ENCODE measurements at regions not wholly inside any gene's neighbourhood (a gene's known extent, or its start where the extent isn't known, plus 50 kb on each side); places are given as distances from the start of the nearest gene placed in this dataset.

DNA sequence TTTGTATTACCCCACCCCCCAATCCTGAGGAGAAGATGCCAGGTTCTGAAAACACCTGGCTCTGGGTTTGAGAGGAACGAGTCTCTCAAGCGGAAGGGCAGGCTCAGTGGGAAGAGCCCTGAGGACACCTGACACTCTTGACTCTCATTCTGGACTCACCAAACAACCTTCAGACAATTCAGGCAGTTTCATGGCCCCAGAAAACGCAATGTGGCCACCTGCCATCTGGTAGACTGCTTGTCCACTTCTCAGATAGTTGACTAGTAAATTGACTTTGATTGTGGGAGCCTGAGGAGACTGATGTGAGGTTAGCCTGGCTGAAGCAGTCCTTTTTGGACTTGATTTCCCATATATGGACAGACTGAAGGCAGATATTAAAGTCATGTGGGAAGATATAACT lies 117.5 kb upstream of the FSTL4 start:
- TF ChIP-seq RFX5 (IDR thresholded peaks at IDR 0.05; ENCODE audit: low read depth, low read length): no peak
- TF ChIP-seq CTCF (IDR thresholded peaks at IDR 0.05 in 2 of 3, conservative IDR thresholded peaks at IDR 0.05 in 1 of 3; ENCODE audit: control insufficient read depth in 2 of 3, extremely low read depth in 1 of 3, insufficient read depth in 1 of 3, low read depth in 3 of 3, low read length in 3 of 3): no peak
- no peak for TF ChIP-seq ZNF274 (IDR thresholded peaks at IDR 0.05; ENCODE audit: insufficient read depth, insufficient read length)
- TF ChIP-seq, protein P1, sequence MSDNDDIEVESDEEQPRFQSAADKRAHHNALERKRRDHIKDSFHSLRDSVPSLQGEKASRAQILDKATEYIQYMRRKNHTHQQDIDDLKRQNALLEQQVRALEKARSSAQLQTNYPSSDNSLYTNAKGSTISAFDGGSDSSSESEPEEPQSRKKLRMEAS (IDR thresholded peaks at IDR 0.05; ENCODE audit: low read depth, low read length): no peak
- TF ChIP-seq TAF1 (IDR thresholded peaks at IDR 0.05; ENCODE audit: borderline replicate concordance, low read depth, low read length): no peak
- no peak for TF ChIP-seq SRF (IDR thresholded peaks at IDR 0.05; ENCODE audit: low read depth in 2 of 2, low read length in 2 of 2)
- TF ChIP-seq, protein P2, sequence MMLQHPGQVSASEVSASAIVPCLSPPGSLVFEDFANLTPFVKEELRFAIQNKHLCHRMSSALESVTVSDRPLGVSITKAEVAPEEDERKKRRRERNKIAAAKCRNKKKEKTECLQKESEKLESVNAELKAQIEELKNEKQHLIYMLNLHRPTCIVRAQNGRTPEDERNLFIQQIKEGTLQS (IDR thresholded peaks at IDR 0.05; ENCODE audit: borderline replicate concordance, extremely low read depth, low read depth, low read length): no peak
